Mesodermal cell (in vitro differentiated cells): ENCODE measurements at regions not wholly inside any gene's neighbourhood (a gene's known extent, or its start where the extent isn't known, plus 50 kb on each side); places are given as distances from the start of the nearest gene placed in this dataset.

Experiments used
- H3K27ac ChIP-seq: 2 replicates; pipeline ENCODE4 v1.7.0; 2013; ENCODE audit warnings: mild to moderate bottlenecking, low read depth, low read length, moderate library complexity; ENCODE audit not compliant: severe bottlenecking
- H3K36me3 ChIP-seq: 2 replicates; pipeline ENCODE4 v1.7.1; 2013; ENCODE audit warnings: mild to moderate bottlenecking, low read length, moderate library complexity; ENCODE audit not compliant: control insufficient read depth, insufficient read depth
- H3K4me1 ChIP-seq: one replicate; pipeline ENCODE4 v1.7.1; 2013; ENCODE audit warnings: mild to moderate bottlenecking, low read length; ENCODE audit not compliant: insufficient read depth, control insufficient read depth, poor library complexity, severe bottlenecking
- H3K4me3 ChIP-seq: 2 replicates; pipeline ENCODE4 v1.7.0; 2013; ENCODE audit warnings: low read length, control low read depth, mild to moderate bottlenecking; ENCODE audit not compliant: insufficient read depth, poor library complexity, severe bottlenecking; ENCODE audit errors: extremely low read depth
- H3K9me3 ChIP-seq: 2 replicates; pipeline ENCODE4 v1.7.1; 2013; ENCODE audit warnings: mild to moderate bottlenecking, low read length, moderate library complexity; ENCODE audit not compliant: control insufficient read depth
- WGBS, 2 experiments: methylation state at CpG; one replicate each; pipeline ENCODE4 v1.1.5; 2013; ENCODE audit warnings: missing lambda C conversion rate in 2 of 2; ENCODE audit not compliant: insufficient coverage in 2 of 2; 5-methylcytosine and 5-hydroxymethylcytosine counted together

GRCh38 chr5:52544738-52545137, 243.0 kb upstream of the ITGA1 start:
- no peaks in the 10 kb centered on the region for H3K9me3 ChIP-seq
- H3K36me3 ChIP-seq: no peaks in the 10 kb centered on the region
- no peak overlapping the region for H3K27ac ChIP-seq
- no peak overlapping the region for H3K4me3 ChIP-seq
- WGBS, 2 experiments: 83 to 85% methylated on average over 1 to 2 of the region's 4 CpGs
- H3K4me1 ChIP-seq: no peaks in the 10 kb centered on the region

GRCh38 chr5:52554293-52554692, 233.4 kb upstream of the ITGA1 start:
- H3K9me3 ChIP-seq: no peaks in the 10 kb centered on the region
- no peak overlapping the region for H3K27ac ChIP-seq
- WGBS, 2 experiments: 90% methylated on average over 2 of the region's 2 CpGs; no CpG with 5 or more reads in 1 of the 2 experiments
- H3K4me3 ChIP-seq: no peak overlapping the region
- no peaks in the 10 kb centered on the region for H3K4me1 ChIP-seq
- H3K36me3 ChIP-seq: no peaks in the 10 kb centered on the region

GRCh38 chr5:52560366-52560765, 227.3 kb upstream of the ITGA1 start:
- no CpG with 5 or more reads among the region's 1 CpG for WGBS, 2 experiments

GRCh38 chr5:52562473-52562872, 225.2 kb upstream of the ITGA1 start:
- H3K36me3 ChIP-seq: no peaks in the 10 kb centered on the region
- 83% methylated on average over 1 of the region's 1 CpG; no CpG with 5 or more reads in 1 of the 2 experiments for WGBS, 2 experiments
- H3K9me3 ChIP-seq: no peaks in the 10 kb centered on the region
- H3K4me1 ChIP-seq: no peaks in the 10 kb centered on the region
- H3K4me3 ChIP-seq: no peak overlapping the region
- H3K27ac ChIP-seq: no peak overlapping the region

More at GRCh38 chr5:52560366-52560765, 227.3 kb upstream of the ITGA1 start:
- Histone ChIP-seq H3K4me1 (no peaks in the 10 kb centered on the region), H3K9me3 (no peaks in the 10 kb centered on the region), H3K27ac (no peak overlapping the region), H3K36me3 (no peaks in the 10 kb centered on the region), H3K4me3 (no peak overlapping the region)

GRCh38 chr5:52564587-52564986, 223.1 kb upstream of the ITGA1 start:
- no peaks in the 10 kb centered on the region for H3K9me3 ChIP-seq
- no peaks in the 10 kb centered on the region for H3K4me1 ChIP-seq
- no peaks in the 10 kb centered on the region for H3K36me3 ChIP-seq
- H3K4me3 ChIP-seq: no peak overlapping the region
- peak overlapping the region; percentile 39 for H3K27ac ChIP-seq

- no peaks in the 10 kb centered on the region for H3K4me1 ChIP-seq
- no peaks in the 10 kb centered on the region for H3K36me3 ChIP-seq
- H3K27ac ChIP-seq: no peak overlapping the region
- H3K9me3 ChIP-seq: no peaks in the 10 kb centered on the region
- no peak overlapping the region for H3K4me3 ChIP-seq
- WGBS, 2 experiments: 100% methylated on average over 1 of the region's 2 CpGs; no CpG with 5 or more reads in 1 of the 2 experiments
These were observed 210.2 kb upstream of the ITGA1 start for GRCh38 chr5:52577546-52577945.

- H3K36me3 ChIP-seq: no peaks in the 10 kb centered on the region
- H3K4me3 ChIP-seq: no peak overlapping the region
- no peaks in the 10 kb centered on the region for H3K9me3 ChIP-seq
- WGBS, 2 experiments: 60% methylated on average over 3 of the region's 3 CpGs; no CpG with 5 or more reads in 1 of the 2 experiments
- H3K27ac ChIP-seq: no peak overlapping the region
- H3K4me1 ChIP-seq: no peaks in the 10 kb centered on the region
These were observed 208.3 kb upstream of the ITGA1 start for GRCh38 chr5:52579391-52579790.

- 89 to 100% methylated on average over 1 of the region's 2 CpGs for WGBS, 2 experiments
- Histone ChIP-seq H3K4me1 (no peaks in the 10 kb centered on the region), H3K4me3 (no peak overlapping the region), H3K27ac (no peak overlapping the region), H3K36me3 (no peaks in the 10 kb centered on the region), H3K9me3 (no peaks in the 10 kb centered on the region)
These were observed 206.8 kb upstream of the ITGA1 start for GRCh38 chr5:52580921-52581320.

- H3K36me3 ChIP-seq: no peaks in the 10 kb centered on the region
- no peaks in the 10 kb centered on the region for H3K4me1 ChIP-seq
- WGBS, 2 experiments: 49 to 87% methylated on average over 3 of the region's 3 CpGs
- H3K27ac ChIP-seq: no peak overlapping the region
- H3K4me3 ChIP-seq: no peak overlapping the region
- H3K9me3 ChIP-seq: no peaks in the 10 kb centered on the region
These were observed 205.4 kb upstream of the ITGA1 start for GRCh38 chr5:52582313-52582712.

- H3K27ac ChIP-seq: no peak overlapping the region
- H3K9me3 ChIP-seq: no peaks in the 10 kb centered on the region
- H3K4me1 ChIP-seq: no peaks in the 10 kb centered on the region
- H3K4me3 ChIP-seq: no peak overlapping the region
- H3K36me3 ChIP-seq: no peaks in the 10 kb centered on the region
These were observed 200.6 kb upstream of the ITGA1 start for GRCh38 chr5:52587131-52587530.

GRCh38 chr5:52597625-52598024, 190.1 kb upstream of the ITGA1 start:
- H3K36me3 ChIP-seq: no peaks in the 10 kb centered on the region
- H3K9me3 ChIP-seq: no peaks in the 10 kb centered on the region
- no peak overlapping the region for H3K4me3 ChIP-seq
- H3K4me1 ChIP-seq: no peaks in the 10 kb centered on the region
- no peak overlapping the region for H3K27ac ChIP-seq
- WGBS, 2 experiments: 100% methylated on average over 2 of the region's 2 CpGs; no CpG with 5 or more reads in 1 of the 2 experiments
